Aorta (tissue), 5 donors: ENCODE measurements at regions not wholly inside any gene's neighbourhood (a gene's known extent, or its start where the extent isn't known, plus 50 kb on each side); places are given as distances from the start of the nearest gene placed in this dataset.

ENCODE experiments used
- ATAC-seq: fragments of 200-7000 bp; cut with Tn5 transposase; one replicate; pipeline ENCODE4 v1.9.1; 2022; ENCODE audit warnings: moderate library complexity; ENCODE audit not compliant: low FRiP score
- DNase-seq, 2 donors: peaks; one replicate each; pipeline ENCODE4 v3.0.0-alpha.2; 2020
- H3K27ac ChIP-seq, 2 donors: one replicate each; pipeline ENCODE4 v1.5.1; 2013; ENCODE audit warnings: low read length in 2 of 2, mild to moderate bottlenecking in 2 of 2, moderate library complexity in 2 of 2, control low read depth in 1 of 2, inconsistent platforms in 1 of 2, low read depth in 1 of 2
- H3K27me3 ChIP-seq, 2 donors: one replicate each; pipeline ENCODE4 v1.6.1; 2013; ENCODE audit warnings: control low read depth in 1 of 2, low read length in 1 of 2, mild to moderate bottlenecking in 1 of 2, moderate library complexity in 1 of 2; ENCODE audit not compliant: insufficient read depth in 2 of 2, control insufficient read depth in 1 of 2
- H3K36me3 ChIP-seq, 2 donors: one replicate each; pipeline ENCODE4 v1.6.1; 2013; ENCODE audit warnings: control low read depth in 1 of 2, low read length in 1 of 2, mild to moderate bottlenecking in 1 of 2; ENCODE audit not compliant: insufficient read depth in 2 of 2, control insufficient read depth in 1 of 2
- H3K4me1 ChIP-seq, 2 donors: one replicate each; pipeline ENCODE4 v1.6.1; 2013; ENCODE audit warnings: low read length in 2 of 2, control low read depth in 1 of 2, mild to moderate bottlenecking in 1 of 2, moderate library complexity in 1 of 2; ENCODE audit not compliant: insufficient read depth in 2 of 2, control insufficient read depth in 1 of 2
- H3K4me3 ChIP-seq, 2 donors: one replicate each; pipeline ENCODE4 v1.5.1; 2013; ENCODE audit warnings: low read length in 2 of 2, control low read depth in 1 of 2, mild to moderate bottlenecking in 1 of 2
- H3K9me3 ChIP-seq: one replicate; pipeline ENCODE4 v1.6.1; 2013; ENCODE audit warnings: mild to moderate bottlenecking, low read length; ENCODE audit not compliant: control insufficient read depth
- WGBS, 2 donors: extraction: QIAGEN DNeasy Blood & Tissue Kit; methylation state at CpG; one replicate each; pipeline ENCODE4 v1.1.7; 2013; 5-methylcytosine and 5-hydroxymethylcytosine counted together
- intact Hi-C, 2 donors: fragments of 100-400 bp; cut with DNase I; formaldehyde crosslinking; loops; one replicate each; pipeline versions ENCODE4 v1.14.2 to v1.15.0; 2022
- donor health status: healthy with polysubstance abuse.
- donor health status: Bipolar disorder and iron deficiency.
- donor health status: DM: no; HTN: no; CAD: no.
- donor health status: DM: no; HTN: no; CAD: no.
- donor health status: DM: yes; HTN: yes; CAD: no.

- Histone ChIP-seq H3K4me3 (no peak overlapping the region), H3K27me3 (no peaks in the 10 kb centered on the region)
- no peak for ATAC-seq
These were observed 137.0 kb upstream of the SEMA3A start for GRCh38 chr7:84331616-84332015.

GRCh38 chr7:84328571-84328970, 134.0 kb upstream of the SEMA3A start:
- 93 to 95% methylated on average over 2 of the region's 2 CpGs for WGBS, 2 donors
- Histone ChIP-seq H3K27me3 (no peaks in the 10 kb centered on the region), H3K4me3 (no peak overlapping the region), H3K36me3 (no peaks in the 10 kb centered on the region), H3K9me3 (no peaks in the 10 kb centered on the region), H3K4me1 (no peaks in the 10 kb centered on the region), H3K27ac (no peak overlapping the region)
- no peak for ATAC-seq
- DNase-seq = no peak
- intact Hi-C loops = no loop called here

More at GRCh38 chr7:84331616-84332015, 137.0 kb upstream of the SEMA3A start:
- H3K9me3 ChIP-seq = no peaks in the 10 kb centered on the region
- H3K4me1 ChIP-seq = no peaks in the 10 kb centered on the region
- H3K36me3 ChIP-seq = no peaks in the 10 kb centered on the region
- DNase-seq = no peak
- WGBS, 2 donors = 25 to 35% methylated on average over 3 of the region's 3 CpGs
- intact Hi-C loops = no loop called here
- no peak overlapping the region for H3K27ac ChIP-seq

DNA sequence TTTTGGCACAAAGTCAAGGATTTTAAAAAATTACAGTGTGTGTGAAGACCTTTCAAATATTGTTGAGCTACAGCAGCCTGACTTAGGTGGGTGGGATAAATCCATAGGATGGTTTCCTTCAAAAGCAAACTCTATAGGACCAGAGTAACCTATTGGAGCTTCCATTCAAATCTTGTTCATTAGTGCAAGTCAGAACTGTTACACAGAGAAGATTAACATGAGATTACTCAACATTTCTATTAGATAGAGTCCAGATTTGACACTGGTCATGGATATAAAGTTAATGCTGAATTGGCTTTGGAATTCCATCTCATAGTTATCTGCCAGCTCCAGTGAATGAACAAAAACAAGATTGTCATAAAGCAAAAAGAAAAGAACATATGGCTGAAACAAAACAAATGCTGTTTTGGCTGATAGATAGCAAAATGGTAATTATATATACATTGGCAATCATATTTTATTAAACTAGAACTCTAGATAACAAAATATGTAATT, 129.6 kb upstream of the SEMA3A start:
- Histone ChIP-seq H3K9me3 (no peaks in the 10 kb centered on the region), H3K36me3 (no peaks in the 10 kb centered on the region), H3K27me3 (no peaks in the 10 kb centered on the region), H3K4me3 (no peak overlapping the region), H3K27ac (no peak overlapping the region), H3K4me1 (no peaks in the 10 kb centered on the region)
- ATAC-seq = no peak
- intact Hi-C loops = no loop called here
- no peak for DNase-seq

- ATAC-seq = no peak
- no peak for DNase-seq
- intact Hi-C loops = no loop called here
- Histone ChIP-seq H3K9me3 (no peaks in the 10 kb centered on the region), H3K27ac (no peak overlapping the region), H3K36me3 (no peaks in the 10 kb centered on the region), H3K27me3 (no peaks in the 10 kb centered on the region), H3K4me1 (no peaks in the 10 kb centered on the region), H3K4me3 (no peak overlapping the region)
These were observed 122.9 kb upstream of the SEMA3A start for GRCh38 chr7:84317536-84317935.

DNA sequence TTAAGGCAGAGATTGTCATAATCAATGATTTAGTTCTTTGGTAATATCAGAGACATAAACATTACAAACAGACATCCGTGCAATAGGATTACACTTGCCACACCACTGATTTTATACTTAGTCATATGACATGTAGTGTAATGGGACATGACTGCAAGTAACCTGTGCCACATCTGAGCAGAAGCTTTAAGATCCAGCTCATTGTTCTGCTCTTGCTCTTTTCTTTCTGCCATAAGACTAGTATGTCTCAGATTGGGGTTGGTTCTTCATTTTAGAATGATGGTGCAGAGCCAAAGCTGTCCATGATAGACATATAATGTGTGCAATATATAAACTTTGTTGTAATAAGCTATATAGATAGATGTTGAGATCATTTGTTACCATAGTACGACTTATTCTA, 119.7 kb upstream of the SEMA3A start:
- H3K27me3 ChIP-seq = no peaks in the 10 kb centered on the region
- no peaks in the 10 kb centered on the region for H3K36me3 ChIP-seq
- intact Hi-C loops = no loop called here
- DNase-seq (no peak), ATAC-seq (no peak)
- H3K27ac ChIP-seq = no peak overlapping the region
- H3K4me3 ChIP-seq = no peak overlapping the region
- WGBS, 2 donors = 53 to 66% methylated on average over 2 of the region's 2 CpGs
- H3K4me1 ChIP-seq = no peaks in the 10 kb centered on the region
- H3K9me3 ChIP-seq = no peaks in the 10 kb centered on the region

GRCh38 chr7:84304407-84304806, 109.8 kb upstream of the SEMA3A start:
- no peaks in the 10 kb centered on the region for H3K4me1 ChIP-seq
- no peaks in the 10 kb centered on the region for H3K36me3 ChIP-seq
- no peaks in the 10 kb centered on the region for H3K9me3 ChIP-seq
- H3K27me3 ChIP-seq = no peaks in the 10 kb centered on the region
- ATAC-seq = no peak
- intact Hi-C loops = no loop called here
- no peak overlapping the region for H3K4me3 ChIP-seq
- no peak overlapping the region for H3K27ac ChIP-seq
- no peak for DNase-seq
- WGBS, 2 donors = 76 to 90% methylated on average over 2 of the region's 2 CpGs

DNA sequence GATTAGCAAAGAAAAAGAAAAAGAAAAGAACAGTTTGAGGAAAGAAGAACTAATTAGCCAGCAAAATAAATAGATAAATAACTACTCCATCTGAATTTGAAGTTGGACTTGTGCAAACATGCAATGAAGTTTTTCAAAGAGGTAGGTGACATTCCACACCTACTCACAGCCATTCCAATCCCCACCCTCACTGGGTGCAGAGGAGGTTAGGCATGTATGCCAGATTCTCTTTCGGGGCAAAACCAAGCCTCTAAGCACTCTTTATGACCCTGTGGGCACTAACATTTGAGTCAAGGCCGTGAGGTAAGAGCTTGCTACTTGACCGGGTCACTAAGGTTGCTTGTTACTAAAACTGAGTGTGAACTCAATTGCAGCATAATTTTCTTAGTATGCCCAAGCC, 108.4 kb upstream of the SEMA3A start:
- no peaks in the 10 kb centered on the region for H3K36me3 ChIP-seq
- WGBS, 2 donors = 79 to 83% methylated on average over 3 of the region's 3 CpGs
- no peak overlapping the region for H3K27ac ChIP-seq
- no peaks in the 10 kb centered on the region for H3K27me3 ChIP-seq
- ATAC-seq (no peak), DNase-seq (no peak)
- no peaks in the 10 kb centered on the region for H3K9me3 ChIP-seq
- intact Hi-C loops = no loop called here
- no peaks in the 10 kb centered on the region for H3K4me1 ChIP-seq
- H3K4me3 ChIP-seq = no peak overlapping the region

DNA sequence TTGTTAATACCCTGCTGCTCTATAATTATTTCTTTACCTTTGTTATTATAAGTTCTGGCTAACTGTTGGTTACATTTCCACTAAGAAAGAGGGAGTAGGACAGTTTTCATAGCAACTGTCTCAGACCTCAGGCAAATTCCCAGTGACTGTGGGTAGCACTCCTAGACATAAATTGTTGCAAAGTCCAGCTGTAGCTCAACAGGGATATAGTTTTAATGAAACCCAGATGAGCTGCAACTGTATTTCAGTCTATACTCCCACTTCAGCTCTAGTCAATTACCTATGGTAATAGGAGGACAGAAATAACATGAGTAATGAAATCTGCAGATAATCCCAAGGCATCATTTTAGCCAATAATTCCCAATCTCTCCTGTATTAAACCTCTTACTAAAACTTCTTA, 103.0 kb upstream of the SEMA3A start:
- DNase-seq = no peak
- intact Hi-C loops = no loop called here
- Histone ChIP-seq H3K27me3 (no peaks in the 10 kb centered on the region), H3K9me3 (no peaks in the 10 kb centered on the region), H3K4me1 (no peaks in the 10 kb centered on the region), H3K27ac (no peak overlapping the region), H3K4me3 (no peak overlapping the region), H3K36me3 (no peaks in the 10 kb centered on the region)
- ATAC-seq = no peak

- peaks cover 1% of the 10 kb centered on the region for H3K9me3 ChIP-seq
- H3K4me1 ChIP-seq = no peaks in the 10 kb centered on the region
- intact Hi-C loops = no loop called here
- WGBS, 2 donors = 91 to 98% methylated on average over 1 of the region's 1 CpG
- DNase-seq (no peak), ATAC-seq (no peak)
- no peak overlapping the region for H3K27ac ChIP-seq
- no peaks in the 10 kb centered on the region for H3K27me3 ChIP-seq
- H3K36me3 ChIP-seq = no peaks in the 10 kb centered on the region
- no peak overlapping the region for H3K4me3 ChIP-seq
These were observed 100.4 kb upstream of the SEMA3A start for GRCh38 chr7:84294847-84295455.
